ENCODE measurements at regions not wholly inside any gene's neighbourhood (a gene's known extent, or its start where the extent isn't known, plus 50 kb on each side); places are given as distances from the start of the nearest gene placed in this dataset.

GRCh38 chr18:43668866-43669265 lies 391.6 kb upstream of the SYT4 start:
- TF ChIP-seq CTCF (conservative IDR thresholded peaks at IDR 0.05) = no peak
- no peak for TF ChIP-seq ZFX (IDR thresholded peaks at IDR 0.05)
- no peak overlapping the region for H3K27ac ChIP-seq

- TF ChIP-seq CTCF (conservative IDR thresholded peaks at IDR 0.05) = no peak
- no peak for TF ChIP-seq ZFX (IDR thresholded peaks at IDR 0.05)
- H3K27ac ChIP-seq = no peak overlapping the region
These were observed 394.1 kb upstream of the SYT4 start for GRCh38 chr18:43671431-43671830.

GRCh38 chr18:43680096-43680495 lies 402.8 kb upstream of the SYT4 start:
- H3K27ac ChIP-seq = no peak overlapping the region
- TF ChIP-seq CTCF (conservative IDR thresholded peaks at IDR 0.05) (no peak), ZFX (IDR thresholded peaks at IDR 0.05) (no peak)

GRCh38 chr18:43681661-43682060 lies 404.4 kb upstream of the SYT4 start:
- H3K27ac ChIP-seq = no peak overlapping the region
- TF ChIP-seq CTCF (conservative IDR thresholded peaks at IDR 0.05) (no peak), ZFX (IDR thresholded peaks at IDR 0.05) (no peak)

GRCh38 chr18:43682196-43682595 lies 404.9 kb upstream of the SYT4 start:
- no peak overlapping the region for H3K27ac ChIP-seq
- no peak for TF ChIP-seq ZFX (IDR thresholded peaks at IDR 0.05)
- TF ChIP-seq CTCF (conservative IDR thresholded peaks at IDR 0.05) = no peak

- no peak overlapping the region for H3K27ac ChIP-seq
- TF ChIP-seq CTCF (conservative IDR thresholded peaks at IDR 0.05) (no peak), ZFX (IDR thresholded peaks at IDR 0.05) (no peak)
These were observed 409.4 kb upstream of the SYT4 start for GRCh38 chr18:43686709-43687108.

GRCh38 chr18:43692099-43692690 lies 414.9 kb upstream of the SYT4 start:
- no peak overlapping the region for H3K27ac ChIP-seq
- TF ChIP-seq ZFX (IDR thresholded peaks at IDR 0.05) (no peak), CTCF (conservative IDR thresholded peaks at IDR 0.05) (no peak)
